ENCODE measurements at regions not wholly inside any gene's neighbourhood (a gene's known extent, or its start where the extent isn't known, plus 50 kb on each side); places are given as distances from the start of the nearest gene placed in this dataset.

DNA sequence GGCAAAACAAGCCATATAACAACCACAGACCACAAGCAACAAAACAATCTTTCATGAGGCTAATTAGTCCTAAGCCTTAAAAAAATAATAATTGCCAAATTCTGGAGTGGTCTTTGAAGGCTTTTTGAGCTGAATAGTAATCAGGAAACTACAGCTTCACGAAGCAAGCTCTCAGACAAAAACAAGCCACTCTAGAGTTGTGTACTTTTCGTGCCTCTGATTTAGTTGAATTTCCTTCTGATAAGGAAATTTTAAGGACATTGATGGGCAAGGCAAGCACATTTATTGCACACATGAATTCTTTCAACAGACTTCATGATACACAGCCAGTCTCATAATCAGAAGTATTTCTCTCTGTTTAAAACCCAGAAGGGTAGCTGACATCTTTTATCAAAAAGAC lies 130.8 kb upstream of the IRX3 start:
- Histone ChIP-seq H3K4me1 (no peaks in the 10 kb centered on the region), H3K9me3 (no peaks in the 10 kb centered on the region), H3K4me3 (no peak overlapping the region), H3K27ac (no peak overlapping the region), H3K4me2 (no peak overlapping the region)
- DNase-seq (ENCODE audit: low read depth in 1 of 2, low spot score in 1 of 2) (no peak), ATAC-seq (no peak), FAIRE-seq (no peak)
- ChIA-PET CTCF (no interaction called here), POLR2A (no interaction called here)
- WGBS (ENCODE audit: missing lambda C conversion rate), result 43% methylated on average over 2 of the region's 2 CpGs
- TF ChIP-seq HEYL (CRISPR knock-in tag; IDR thresholded peaks at IDR 0.05), result no peak
- TF ChIP-seq CEBPB (IDR thresholded peaks at IDR 0.05), result no peak
- TF ChIP-seq HDAC2 (IDR thresholded peaks at IDR 0.05), result no peak
- no peak for TF ChIP-seq FOSL2 (IDR thresholded peaks at IDR 0.05)
- TF ChIP-seq FOSL2 (CRISPR knock-in tag; IDR thresholded peaks at IDR 0.05), result no peak
- TF ChIP-seq, protein P1, sequence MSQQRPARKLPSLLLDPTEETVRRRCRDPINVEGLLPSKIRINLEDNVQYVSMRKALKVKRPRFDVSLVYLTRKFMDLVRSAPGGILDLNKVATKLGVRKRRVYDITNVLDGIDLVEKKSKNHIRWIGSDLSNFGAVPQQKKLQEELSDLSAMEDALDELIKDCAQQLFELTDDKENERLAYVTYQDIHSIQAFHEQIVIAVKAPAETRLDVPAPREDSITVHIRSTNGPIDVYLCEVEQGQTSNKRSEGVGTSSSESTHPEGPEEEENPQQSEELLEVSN (IDR thresholded peaks at IDR 0.05; ENCODE audit: borderline replicate concordance, low read depth), result no peak
- no peak for TF ChIP-seq JUN (IDR thresholded peaks at IDR 0.05)
- no peak for TF ChIP-seq RAD21 (conservative IDR thresholded peaks at IDR 0.05 in 1 of 2, IDR thresholded peaks at IDR 0.05 in 1 of 2)
- TF ChIP-seq, protein P2, sequence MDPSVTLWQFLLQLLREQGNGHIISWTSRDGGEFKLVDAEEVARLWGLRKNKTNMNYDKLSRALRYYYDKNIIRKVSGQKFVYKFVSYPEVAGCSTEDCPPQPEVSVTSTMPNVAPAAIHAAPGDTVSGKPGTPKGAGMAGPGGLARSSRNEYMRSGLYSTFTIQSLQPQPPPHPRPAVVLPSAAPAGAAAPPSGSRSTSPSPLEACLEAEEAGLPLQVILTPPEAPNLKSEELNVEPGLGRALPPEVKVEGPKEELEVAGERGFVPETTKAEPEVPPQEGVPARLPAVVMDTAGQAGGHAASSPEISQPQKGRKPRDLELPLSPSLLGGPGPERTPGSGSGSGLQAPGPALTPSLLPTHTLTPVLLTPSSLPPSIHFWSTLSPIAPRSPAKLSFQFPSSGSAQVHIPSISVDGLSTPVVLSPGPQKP (IDR thresholded peaks at IDR 0.05; ENCODE audit: low read depth, low read length), result no peak
- no peak for TF ChIP-seq NR3C1 (IDR thresholded peaks at IDR 0.05)
- TF ChIP-seq CHD2 (IDR thresholded peaks at IDR 0.05; ENCODE audit: low read length, partially characterized antibody), result no peak
- TF ChIP-seq EHF (CRISPR knock-in tag; IDR thresholded peaks at IDR 0.05), result no peak
- no peak for TF ChIP-seq SREBF2 (IDR thresholded peaks at IDR 0.05)
- TF ChIP-seq, protein P3, sequence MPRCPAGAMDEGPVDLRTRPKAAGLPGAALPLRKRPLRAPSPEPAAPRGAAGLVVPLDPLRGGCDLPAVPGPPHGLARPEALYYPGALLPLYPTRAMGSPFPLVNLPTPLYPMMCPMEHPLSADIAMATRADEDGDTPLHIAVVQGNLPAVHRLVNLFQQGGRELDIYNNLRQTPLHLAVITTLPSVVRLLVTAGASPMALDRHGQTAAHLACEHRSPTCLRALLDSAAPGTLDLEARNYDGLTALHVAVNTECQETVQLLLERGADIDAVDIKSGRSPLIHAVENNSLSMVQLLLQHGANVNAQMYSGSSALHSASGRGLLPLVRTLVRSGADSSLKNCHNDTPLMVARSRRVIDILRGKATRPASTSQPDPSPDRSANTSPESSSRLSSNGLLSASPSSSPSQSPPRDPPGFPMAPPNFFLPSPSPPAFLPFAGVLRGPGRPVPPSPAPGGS (IDR thresholded peaks at IDR 0.05), result no peak

DNA sequence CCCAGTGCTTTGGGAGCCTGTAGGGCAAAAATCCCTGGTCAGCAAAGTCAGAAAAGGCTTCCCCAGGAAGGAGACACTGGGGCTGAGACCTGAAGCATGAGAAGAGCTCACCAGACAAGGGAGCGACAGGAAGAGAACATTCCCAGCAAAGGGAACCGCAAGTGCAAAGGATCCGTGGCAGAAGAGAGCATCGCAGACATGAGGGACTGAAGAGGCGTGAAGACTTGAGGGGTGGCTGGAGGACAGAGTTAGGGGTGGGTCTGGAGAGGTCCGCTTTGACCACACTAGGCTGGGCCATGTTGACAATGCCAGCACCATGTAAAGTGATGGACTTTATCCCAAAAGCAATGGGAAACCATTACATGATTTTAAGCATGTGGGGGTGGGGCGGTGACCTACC lies 128.1 kb upstream of the IRX3 start:
- H3K4me2 ChIP-seq, result no peak overlapping the region
- FAIRE-seq (no peak), DNase-seq (ENCODE audit: low read depth in 1 of 2, low spot score in 1 of 2) (no peak), ATAC-seq (no peak)
- no peaks in the 10 kb centered on the region for H3K4me1 ChIP-seq
- POLR2A ChIA-PET, result no interaction called here
- CTCF ChIA-PET, result no interaction called here
- H3K27ac ChIP-seq, result no peak overlapping the region
- no peak overlapping the region for H3K4me3 ChIP-seq
- no peak for TF ChIP-seq SREBF2 (IDR thresholded peaks at IDR 0.05)
- TF ChIP-seq MAZ (IDR thresholded peaks at IDR 0.05; ENCODE audit: borderline replicate concordance, low read depth, low read length), result no peak
- no peak for TF ChIP-seq EHMT2 (IDR thresholded peaks at IDR 0.05; ENCODE audit: low read depth)
- no peak for TF ChIP-seq SMC3 (IDR thresholded peaks at IDR 0.05)
- no peak for TF ChIP-seq HEYL (CRISPR knock-in tag; IDR thresholded peaks at IDR 0.05)
- TF ChIP-seq MYC (IDR thresholded peaks at IDR 0.05; ENCODE audit: borderline replicate concordance, low read length), result no peak
- no peaks in the 10 kb centered on the region for H3K9me3 ChIP-seq
- WGBS (ENCODE audit: missing lambda C conversion rate), result 67% methylated on average over 7 of the region's 7 CpGs

DNA sequence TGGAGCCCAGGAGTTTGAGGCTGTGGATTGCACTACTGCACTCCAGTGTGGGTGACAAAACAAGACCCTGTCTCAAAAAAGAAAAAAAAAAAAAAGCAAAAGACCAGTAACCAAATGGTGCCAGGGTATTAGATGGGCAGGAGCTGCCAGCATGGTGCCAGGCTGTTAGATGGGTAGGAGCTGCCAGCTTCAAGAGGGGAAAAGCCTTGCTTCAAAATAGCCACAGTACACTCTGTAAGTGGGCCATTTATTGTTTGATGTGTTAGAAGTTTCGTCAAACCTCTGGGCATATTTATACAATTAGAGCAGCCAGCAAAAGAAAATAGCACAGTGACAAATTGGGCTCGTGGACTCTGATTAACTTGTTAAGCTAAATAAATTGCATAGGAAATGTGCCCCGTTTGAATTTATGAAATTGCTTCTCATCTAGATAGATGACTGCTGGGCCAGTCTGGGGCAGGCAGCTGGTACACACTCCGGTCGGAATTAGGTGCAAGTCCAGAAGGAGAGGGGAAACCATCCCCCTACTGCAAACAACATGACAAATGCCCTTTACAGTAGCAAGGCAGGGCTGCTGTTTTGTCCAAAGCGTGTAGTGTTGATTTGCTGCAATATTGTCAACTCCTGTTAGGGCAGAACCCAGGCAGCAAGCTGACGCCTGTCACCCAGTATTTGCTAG lies 126.3 kb upstream of the IRX3 start:
- no peak overlapping the region for H3K4me3 ChIP-seq
- WGBS (ENCODE audit: missing lambda C conversion rate), result 39% methylated on average over 7 of the region's 7 CpGs
- H3K27ac ChIP-seq, result no peak overlapping the region
- POLR2A ChIA-PET, result no interaction called here
- no peak for TF ChIP-seq PHF8 (IDR thresholded peaks at IDR 0.05; ENCODE audit: borderline replicate concordance, low read depth)
- TF ChIP-seq, protein P4, sequence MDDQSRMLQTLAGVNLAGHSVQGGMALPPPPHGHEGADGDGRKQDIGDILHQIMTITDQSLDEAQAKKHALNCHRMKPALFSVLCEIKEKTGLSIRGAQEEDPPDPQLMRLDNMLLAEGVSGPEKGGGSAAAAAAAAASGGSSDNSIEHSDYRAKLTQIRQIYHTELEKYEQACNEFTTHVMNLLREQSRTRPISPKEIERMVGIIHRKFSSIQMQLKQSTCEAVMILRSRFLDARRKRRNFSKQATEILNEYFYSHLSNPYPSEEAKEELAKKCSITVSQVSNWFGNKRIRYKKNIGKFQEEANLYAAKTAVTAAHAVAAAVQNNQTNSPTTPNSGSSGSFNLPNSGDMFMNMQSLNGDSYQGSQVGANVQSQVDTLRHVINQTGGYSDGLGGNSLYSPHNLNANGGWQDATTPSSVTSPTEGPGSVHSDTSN (IDR thresholded peaks at IDR 0.05), result no peak
- H3K4me2 ChIP-seq, result no peak overlapping the region
- DNase-seq (ENCODE audit: low read depth in 1 of 2, low spot score in 1 of 2) (no peak), ATAC-seq (no peak), FAIRE-seq (no peak)
- H3K4me1 ChIP-seq, result no peaks in the 10 kb centered on the region
- no peaks in the 10 kb centered on the region for H3K9me3 ChIP-seq
- CTCF ChIA-PET, result no interaction called here

Measured in A549 (cell line).